ENCODE measurements at regions not wholly inside any gene's neighbourhood (a gene's known extent, or its start where the extent isn't known, plus 50 kb on each side); places are given as distances from the start of the nearest gene placed in this dataset.

GRCh38 chr15:55106155-55106554 is 90.6 kb downstream of the RSL24D1 start:
- TF ChIP-seq POU2F2 (IDR thresholded peaks at IDR 0.05; ENCODE audit: low read depth, low read length) = no peak
- TF ChIP-seq POLR2A (IDR thresholded peaks at IDR 0.05; ENCODE audit: low read depth, low read length) = no peak
- TF ChIP-seq POLR2AphosphoS5 (IDR thresholded peaks at IDR 0.05; ENCODE audit: low read depth, low read length) = no peak
- no peak for TF ChIP-seq TAF1 (IDR thresholded peaks at IDR 0.05; ENCODE audit: low read depth, low read length)
- no peak for TF ChIP-seq SPI1 (IDR thresholded peaks at IDR 0.05; ENCODE audit: low read depth, low read length)
